ENCODE measurements at regions not wholly inside any gene's neighbourhood (a gene's known extent, or its start where the extent isn't known, plus 50 kb on each side); places are given as distances from the start of the nearest gene placed in this dataset.
A peak's percentile ranks its signal among the peaks of the same experiment; 100 is the strongest.
"Not testable (repeated sequence)": the region's sequence is repeated elsewhere in the genome, so short reads cannot be mapped to it uniquely, and the experiment has no call there.

DNA sequence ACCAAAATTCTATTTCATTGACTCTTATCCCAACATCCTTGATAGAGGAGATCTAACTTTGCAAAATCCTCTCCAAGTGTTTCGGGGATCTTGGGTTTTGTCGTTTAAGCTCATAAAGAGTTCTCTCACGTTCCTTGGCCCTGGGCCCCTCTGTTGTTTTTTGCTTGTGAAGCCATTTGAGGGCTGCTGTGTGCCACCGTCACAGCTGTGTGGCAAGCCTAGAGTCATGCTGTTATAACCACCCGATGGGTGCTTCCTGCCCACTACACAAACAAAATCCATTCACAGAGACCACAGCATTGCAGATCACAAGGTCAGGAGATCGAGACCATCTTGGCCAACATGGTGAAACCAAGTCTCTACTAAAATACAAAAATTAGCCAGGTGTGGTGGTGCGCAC is 154.1 kb downstream of the ADSS2 start:
- Histone ChIP-seq H3K27me3 (no peaks in the 10 kb centered on the region), H3K9me3 (no peaks in the 10 kb centered on the region), H3K4me3 (no peak overlapping the region), H3K36me3 (no peaks in the 10 kb centered on the region), H3K27ac (no peak overlapping the region), H3K4me1 (peaks cover 0 to 6% of the 10 kb centered on the region in 2 donors)
- intact Hi-C loops (cut with DNase I), result no loop called here
- DNase-seq (ENCODE audit: low spot score in 2 of 2), result peak in 1 of 2 donors; percentile 5
- no peak for TF ChIP-seq CTCF (IDR thresholded peaks at IDR 0.05)

GRCh38 chr1:244300029-244300375 is 151.7 kb downstream of the ADSS2 start:
- H3K4me3 ChIP-seq, result peak overlapping the region in 1 of 2 donors; percentile 59
- H3K4me1 ChIP-seq; intact Hi-C loops (cut with DNase I); H3K27ac ChIP-seq; DNase-seq (ENCODE audit: low spot score in 2 of 2); H3K9me3 ChIP-seq; H3K27me3 ChIP-seq; H3K36me3 ChIP-seq: not testable (repeated sequence)

DNA sequence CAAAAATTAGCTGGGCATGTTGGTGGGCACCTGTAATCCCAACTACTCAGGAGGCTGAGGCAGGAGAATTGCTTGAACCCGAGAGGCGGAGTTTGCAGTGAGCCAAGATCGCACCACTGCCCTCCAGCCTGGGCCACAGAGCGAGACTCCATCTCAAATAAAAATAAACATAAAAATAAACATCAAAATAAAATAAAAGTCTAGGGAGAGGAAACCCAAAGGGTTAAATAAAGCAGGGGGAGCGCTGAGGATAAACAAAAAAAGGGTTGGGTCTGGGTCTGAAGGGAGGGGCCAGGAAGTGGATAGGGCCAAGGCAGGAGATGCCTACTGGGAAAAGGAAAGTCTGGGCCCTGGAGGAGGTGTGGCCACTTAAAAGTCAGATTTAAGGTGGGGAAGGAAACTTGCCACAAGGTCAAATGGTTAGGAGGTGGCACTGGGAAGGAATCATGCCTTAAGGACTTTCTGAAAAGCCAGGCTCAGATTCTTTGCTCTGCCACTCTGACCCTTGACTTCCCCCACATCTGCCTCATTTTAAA is 150.0 kb downstream of the ADSS2 start:
- Histone ChIP-seq H3K27ac (no peak overlapping the region), H3K9me3 (no peaks in the 10 kb centered on the region), H3K4me3 (no peak overlapping the region), H3K4me1 (peaks cover 0 to 6% of the 10 kb centered on the region in 2 donors), H3K27me3 (no peaks in the 10 kb centered on the region), H3K36me3 (no peaks in the 10 kb centered on the region)
- TF ChIP-seq CTCF (IDR thresholded peaks at IDR 0.05), result no peak
- DNase-seq (ENCODE audit: low spot score in 2 of 2), result no peak
- intact Hi-C loops (cut with DNase I), result no loop called here

GRCh38 chr1:244302876-244303609 is 148.7 kb downstream of the ADSS2 start:
- intact Hi-C loops (cut with DNase I), result no loop called here
- Histone ChIP-seq H3K27ac (no peak overlapping the region), H3K36me3 (no peaks in the 10 kb centered on the region), H3K9me3 (no peaks in the 10 kb centered on the region), H3K4me3 (no peak overlapping the region), H3K4me1 (peaks cover 0 to 6% of the 10 kb centered on the region in 2 donors), H3K27me3 (no peaks in the 10 kb centered on the region)
- DNase-seq (ENCODE audit: low spot score in 2 of 2), result no peak
- no peak for TF ChIP-seq CTCF (IDR thresholded peaks at IDR 0.05)

DNA sequence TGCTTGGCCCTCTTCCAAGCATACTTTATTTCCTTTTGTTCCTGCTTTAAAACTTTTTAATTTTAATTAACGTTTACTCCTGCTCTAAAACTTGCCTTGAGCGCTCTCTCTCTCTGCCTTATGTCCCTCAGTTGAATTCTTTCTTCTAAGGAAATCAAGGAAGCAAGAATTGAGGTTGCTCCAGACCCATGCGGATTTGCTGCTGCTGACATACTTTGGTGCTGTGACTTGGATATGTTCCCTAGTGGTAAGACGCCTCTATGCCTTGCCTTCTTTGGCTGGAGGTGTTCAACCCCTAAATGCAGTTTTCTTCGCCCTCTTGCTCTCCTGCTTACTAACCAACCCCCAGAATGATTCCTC is 148.1 kb downstream of the ADSS2 start:
- Histone ChIP-seq H3K4me1 (peaks cover 0 to 6% of the 10 kb centered on the region in 2 donors), H3K27me3 (no peaks in the 10 kb centered on the region), H3K4me3 (no peak overlapping the region), H3K36me3 (no peaks in the 10 kb centered on the region), H3K9me3 (no peaks in the 10 kb centered on the region), H3K27ac (no peak overlapping the region)
- no peak for DNase-seq (ENCODE audit: low spot score in 2 of 2)
- no peak for TF ChIP-seq CTCF (IDR thresholded peaks at IDR 0.05)
- intact Hi-C loops (cut with DNase I), result no loop called here

GRCh38 chr1:244304156-244304555 is 147.6 kb downstream of the ADSS2 start:
- Histone ChIP-seq H3K4me1 (peaks cover 0 to 5% of the 10 kb centered on the region in 2 donors), H3K36me3 (no peaks in the 10 kb centered on the region), H3K27ac (no peak overlapping the region), H3K27me3 (no peaks in the 10 kb centered on the region), H3K9me3 (no peaks in the 10 kb centered on the region), H3K4me3 (no peak overlapping the region)
- TF ChIP-seq CTCF (IDR thresholded peaks at IDR 0.05), result no peak
- intact Hi-C loops (cut with DNase I), result no loop called here
- DNase-seq (ENCODE audit: low spot score in 2 of 2), result no peak
